Activated T-cell treated with anti-CD3 and anti-CD28 coated beads, Interleukin-2, amount 50 U/mL, for 1 hour (primary cell): ENCODE measurements at regions not wholly inside any gene's neighbourhood (a gene's known extent, or its start where the extent isn't known, plus 50 kb on each side); places are given as distances from the start of the nearest gene placed in this dataset.

Experiments used
- DNase-seq: peaks from one replicate; pipeline ENCODE4 v3.0.0-alpha.2; 2020

- DNase-seq, result no peak
These were observed 64.8 kb downstream of the PDCL3 start for GRCh38 chr2:100627330-100628300.

DNA sequence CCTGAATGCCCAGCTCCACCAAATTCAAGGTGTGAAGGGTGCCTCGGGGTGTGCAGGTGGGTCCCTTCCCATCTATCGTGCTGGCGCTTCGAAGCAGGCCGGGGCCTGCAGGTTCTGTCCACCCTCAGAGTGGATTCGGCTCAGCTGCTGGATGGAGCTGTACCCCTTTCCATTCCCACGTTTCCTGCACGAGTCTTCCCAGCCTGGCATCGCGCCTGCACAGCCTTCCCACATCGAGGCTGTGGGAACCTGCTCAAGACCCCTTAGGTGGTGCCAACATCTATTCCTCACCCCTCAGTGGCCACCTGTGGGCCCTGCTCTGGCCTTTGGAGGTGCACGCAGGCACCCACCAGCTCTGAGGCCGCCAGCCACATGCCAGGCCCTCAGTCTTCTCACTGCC, 65.7 kb downstream of the PDCL3 start:
- DNase-seq, result no peak

DNA sequence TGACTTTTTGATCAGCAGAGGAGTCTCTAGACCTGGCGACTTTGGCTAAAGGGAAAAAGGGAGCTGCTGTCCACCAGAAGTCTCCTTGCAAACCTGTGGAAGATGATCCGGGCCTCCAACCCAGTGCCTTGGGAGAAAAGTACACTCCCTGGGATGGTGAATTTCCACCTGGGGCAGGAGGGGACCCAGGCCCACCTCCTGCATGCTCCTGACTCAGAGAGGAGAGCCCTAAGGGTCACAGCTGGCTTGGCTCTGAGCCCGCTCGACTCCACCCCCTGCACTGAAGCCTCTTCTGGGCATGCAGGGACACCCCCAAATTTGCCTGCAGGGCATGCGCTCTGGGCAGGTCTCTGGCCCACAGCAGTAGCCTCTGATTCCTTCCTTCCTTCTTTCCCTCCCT, 66.5 kb downstream of the PDCL3 start:
- DNase-seq, result no peak

DNA sequence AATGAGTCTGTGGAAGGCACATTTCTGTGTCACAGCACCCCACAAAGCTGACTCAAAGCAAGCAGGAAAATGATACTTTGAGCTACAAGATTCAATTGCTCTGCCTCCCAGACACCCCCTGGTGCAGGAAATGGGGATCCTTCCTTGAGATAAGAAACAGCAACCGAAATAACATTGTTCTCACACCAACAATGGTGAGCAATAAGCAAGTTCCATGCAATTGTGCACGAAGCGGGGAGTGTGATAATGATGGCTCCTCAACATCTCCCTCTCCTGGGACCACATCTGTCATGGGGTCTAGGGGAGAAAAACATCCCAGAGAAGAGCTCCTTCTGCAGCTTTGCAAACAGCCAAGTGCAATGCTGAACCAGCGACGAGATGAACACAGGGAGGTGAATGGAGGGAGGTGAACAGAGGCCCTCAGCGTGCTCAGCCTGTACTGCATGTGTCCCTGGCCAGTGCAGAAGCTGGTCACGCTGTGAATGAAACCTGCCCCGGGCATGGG, 67.7 kb downstream of the PDCL3 start:
- no peak for DNase-seq

DNA sequence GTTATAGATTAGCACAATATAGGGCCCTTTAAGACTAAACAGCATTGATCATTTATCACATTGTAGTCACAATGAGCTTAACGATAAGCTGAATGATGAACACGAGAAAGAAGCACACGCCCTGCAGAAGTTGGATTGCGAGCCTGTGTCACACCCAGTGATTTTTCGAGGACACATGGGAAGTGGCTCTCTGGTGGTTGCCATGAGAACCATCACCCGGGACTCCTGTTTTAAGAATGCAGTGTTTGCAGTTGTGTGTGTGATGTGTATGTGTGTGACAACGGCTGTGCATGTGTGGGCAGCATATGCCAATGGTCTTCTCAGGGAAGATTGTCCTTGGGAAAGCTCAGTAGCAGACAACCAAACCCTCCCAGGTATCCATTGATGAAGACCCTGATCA, 69.2 kb downstream of the PDCL3 start:
- no peak for DNase-seq

DNA sequence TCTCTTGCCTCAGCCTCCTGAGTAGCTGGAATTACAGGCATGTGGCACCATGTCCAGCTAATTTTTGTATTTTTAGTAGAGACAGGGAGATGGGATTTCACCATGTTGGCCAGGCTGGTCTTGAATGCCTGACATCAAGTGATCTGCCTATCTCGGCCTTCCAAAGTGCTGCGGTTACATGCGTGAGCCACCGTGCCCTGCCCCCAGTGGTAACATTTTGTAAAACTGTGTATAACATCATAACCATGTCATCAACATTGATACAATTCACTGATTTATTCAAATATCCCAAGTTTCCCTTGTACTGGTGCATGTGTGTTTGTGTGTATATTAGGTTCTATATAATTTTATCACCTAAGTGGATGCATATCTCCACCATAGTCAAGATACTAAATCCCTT, 70.0 kb downstream of the PDCL3 start:
- DNase-seq, result no peak

GRCh38 chr2:100639588-100640390, 77.0 kb downstream of the PDCL3 start:
- DNase-seq, result no peak

GRCh38 chr2:100640431-100641124, 77.8 kb downstream of the PDCL3 start:
- DNase-seq, result no peak

GRCh38 chr2:100641125-100641435, 78.3 kb downstream of the PDCL3 start:
- no peak for DNase-seq

DNA sequence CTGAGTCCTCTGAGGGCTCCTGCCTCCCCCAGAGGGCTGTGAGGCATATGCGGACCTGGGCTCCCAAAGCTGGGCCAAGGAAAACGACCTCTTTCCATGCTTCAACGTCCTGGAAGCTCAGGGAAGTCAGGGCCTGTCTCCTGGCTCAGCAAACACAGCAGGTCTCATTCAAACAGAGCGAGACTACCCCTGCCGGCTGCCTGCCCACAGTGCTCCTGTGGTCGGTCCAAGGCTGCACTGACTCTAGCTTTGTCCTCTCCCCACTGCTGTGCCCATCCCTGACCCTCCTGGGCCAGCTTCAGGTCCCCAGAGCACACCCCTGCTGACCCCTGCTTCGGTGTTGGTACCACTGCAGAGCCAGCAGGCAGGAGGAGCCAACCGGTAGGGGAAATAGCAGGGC, 79.6 kb downstream of the PDCL3 start:
- DNase-seq, result no peak

- no peak for DNase-seq
These were observed 80.7 kb downstream of the PDCL3 start for GRCh38 chr2:100643467-100643866.

GRCh38 chr2:100643906-100644501, 81.2 kb downstream of the PDCL3 start:
- DNase-seq, result peak; percentile 61

DNA sequence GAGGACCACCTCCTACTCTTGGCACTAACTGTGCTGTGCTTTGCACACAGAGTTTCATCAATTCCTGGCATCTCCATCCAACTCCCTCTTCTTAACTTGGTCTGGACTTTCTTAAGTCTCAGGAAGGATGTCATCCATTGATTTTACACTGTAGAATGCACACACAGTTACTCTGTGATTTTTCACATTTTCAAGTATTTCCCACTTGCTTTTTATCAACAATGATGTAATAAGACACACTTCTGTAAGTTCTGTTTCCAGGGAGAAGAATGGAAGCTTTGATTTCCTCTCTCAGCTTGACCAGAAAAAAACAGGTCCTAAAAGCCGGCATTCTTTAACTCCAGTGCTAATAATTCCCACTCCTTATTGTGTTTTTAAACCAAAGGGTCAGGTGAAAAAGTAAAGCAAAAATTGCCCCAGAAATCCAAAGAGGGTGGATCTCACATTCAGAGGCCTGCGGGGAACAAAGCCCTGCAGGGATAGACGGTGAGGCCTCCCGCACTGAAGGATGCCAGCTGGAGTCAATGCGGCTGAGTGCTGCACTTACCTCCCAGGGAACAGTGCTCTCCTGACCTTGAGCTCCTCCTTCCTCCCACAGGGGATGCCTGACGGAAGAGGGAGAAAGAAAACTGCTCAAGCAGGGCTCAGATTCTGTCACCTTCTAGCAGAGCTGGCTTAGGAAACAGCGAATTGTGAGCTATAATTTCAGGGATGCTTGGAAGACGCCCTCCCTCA, 83.1 kb downstream of the PDCL3 start:
- no peak for DNase-seq

GRCh38 chr2:100647709-100648108, 84.9 kb downstream of the PDCL3 start:
- DNase-seq, result no peak

DNA sequence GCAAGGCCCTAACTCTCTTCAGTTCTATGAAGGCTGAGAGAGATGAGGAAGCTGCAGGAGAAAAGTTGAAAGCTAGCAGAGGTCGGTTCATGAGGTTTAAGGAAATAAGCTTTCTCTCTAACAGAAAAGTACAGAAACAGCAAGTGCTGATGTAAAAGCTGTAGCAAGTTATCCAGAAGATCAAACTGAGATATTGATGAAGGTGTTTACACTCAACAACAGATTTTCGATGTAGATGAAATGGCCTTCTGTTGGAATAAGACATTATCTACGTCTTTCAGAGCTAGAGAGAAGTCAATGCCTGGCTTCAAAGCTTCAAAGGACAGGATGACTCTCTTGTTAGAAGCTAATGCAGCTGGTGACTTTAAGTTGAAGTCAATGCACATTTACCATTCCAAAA, 87.4 kb downstream of the PDCL3 start:
- no peak for DNase-seq

GRCh38 chr2:100653449-100654035, 90.7 kb downstream of the PDCL3 start:
- DNase-seq, result peak; percentile 63

DNA sequence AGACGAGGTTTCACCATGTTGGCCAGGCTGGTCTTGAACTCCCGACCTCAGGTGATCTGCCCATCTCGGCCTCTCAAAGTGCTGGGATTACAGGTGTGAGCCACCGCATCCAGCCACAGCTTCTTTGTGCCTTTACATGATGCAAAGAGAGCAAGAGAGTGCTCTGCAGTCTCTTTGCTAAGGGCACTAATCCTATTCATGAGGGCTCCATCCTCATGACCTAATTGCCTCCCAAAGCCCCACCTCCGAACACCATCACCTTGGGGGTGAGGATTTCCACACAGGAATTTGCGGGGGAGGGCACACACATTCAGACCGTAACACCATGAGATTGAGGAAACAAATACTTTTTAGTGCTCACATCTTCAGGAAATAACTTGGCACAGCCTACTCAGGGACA, 91.8 kb downstream of the PDCL3 start:
- no peak for DNase-seq

DNA sequence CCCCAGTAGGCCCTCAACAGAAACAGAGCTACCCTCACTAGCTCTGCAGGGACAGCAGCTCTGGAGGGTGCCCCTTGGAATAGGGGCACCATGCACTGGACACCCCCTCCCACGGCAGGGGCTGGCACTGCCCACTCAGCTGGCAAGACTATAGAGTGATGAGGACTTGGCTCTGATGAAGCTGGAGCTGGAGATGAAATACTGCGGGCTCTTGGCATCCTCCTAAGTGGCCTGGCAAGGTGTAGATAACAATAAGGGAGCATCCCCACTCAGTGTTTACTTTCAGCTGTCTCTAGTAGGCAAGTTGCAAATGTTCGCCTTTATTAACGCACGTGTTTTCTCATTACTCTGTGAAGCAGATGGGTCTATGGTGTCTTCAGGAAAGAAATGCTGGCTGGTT, 92.7 kb downstream of the PDCL3 start:
- DNase-seq, result no peak

DNA sequence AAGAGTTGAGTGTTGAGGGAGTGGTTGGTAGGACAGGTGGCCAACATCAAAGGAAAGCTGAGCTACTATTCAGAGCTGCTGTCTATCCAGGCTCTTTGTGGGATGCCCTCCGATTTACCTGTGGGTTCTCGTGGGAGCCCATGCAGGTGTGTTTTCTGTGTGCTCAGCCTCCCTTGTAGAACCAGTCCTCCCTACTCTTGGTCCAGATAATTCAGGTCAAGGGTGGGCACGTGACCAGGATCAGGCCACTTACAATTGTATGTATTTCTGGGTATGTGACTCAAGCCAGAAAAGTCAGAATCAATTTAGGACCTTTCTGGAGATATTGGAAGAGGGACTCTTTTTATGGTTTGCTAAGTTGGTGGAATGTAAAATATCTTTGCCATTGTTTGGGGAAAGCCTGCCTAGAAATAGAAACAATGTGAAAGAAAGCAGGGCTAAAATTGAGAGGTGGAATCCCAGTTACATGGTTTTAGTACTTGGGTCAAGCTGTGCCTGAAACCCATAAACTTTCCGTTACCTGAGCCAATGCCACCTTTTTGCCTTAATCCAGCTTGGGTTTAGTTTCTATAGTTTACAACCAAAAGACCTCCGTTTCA, 93.2 kb downstream of the PDCL3 start:
- no peak for DNase-seq

DNA sequence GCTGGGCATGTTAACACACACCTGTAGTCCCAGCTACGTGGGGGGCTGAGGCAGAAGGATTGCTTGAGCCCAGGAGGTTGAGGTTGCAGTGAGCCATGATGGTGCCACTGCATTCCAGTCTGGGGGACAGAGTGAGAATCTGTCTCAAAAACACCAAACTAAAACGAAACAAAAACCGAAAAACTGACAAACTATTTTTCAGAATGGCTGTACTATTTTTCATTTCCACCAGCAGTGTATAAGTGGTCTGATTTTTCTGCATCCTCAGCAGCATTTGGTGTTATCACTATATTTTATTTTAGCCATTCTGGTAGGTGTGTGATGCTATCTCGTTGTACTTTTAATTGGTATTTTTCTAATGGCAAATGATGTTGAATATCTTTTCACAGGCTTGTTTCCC, 95.2 kb downstream of the PDCL3 start:
- no peak for DNase-seq

DNA sequence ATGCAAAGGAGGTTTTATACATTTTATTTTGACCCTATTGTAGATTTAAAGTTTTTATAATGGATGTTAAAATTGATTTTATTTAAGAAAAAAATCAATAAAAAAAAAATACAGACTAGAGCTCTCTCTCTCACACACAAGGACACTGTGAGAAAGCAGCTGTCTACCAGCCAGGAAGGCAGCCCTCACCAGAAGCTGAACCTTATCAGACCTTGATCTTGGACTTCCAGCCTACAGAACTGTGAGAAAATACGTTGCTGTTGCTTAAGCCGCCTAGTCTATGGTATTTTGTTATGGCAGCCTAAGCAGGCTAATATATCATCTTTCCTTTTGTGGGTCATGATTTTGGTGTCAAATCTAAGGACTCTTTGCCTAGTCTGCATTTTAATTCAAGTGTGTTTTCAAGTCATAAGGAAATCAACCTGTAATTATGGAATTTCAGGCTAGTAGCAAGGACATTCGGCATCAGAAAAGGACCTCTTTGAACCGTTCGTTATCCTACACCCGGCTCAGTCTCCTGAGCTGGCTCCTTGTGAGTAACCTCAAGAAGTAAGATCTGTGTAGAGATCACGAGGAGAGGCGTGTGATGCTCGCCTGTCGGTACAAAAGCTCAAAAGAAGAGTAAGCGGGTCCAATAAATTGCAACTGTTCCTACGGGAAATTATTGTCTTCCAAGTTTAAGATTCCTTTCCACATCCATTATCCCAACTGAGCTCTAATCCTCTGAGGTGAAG, 98.2 kb downstream of the PDCL3 start:
- DNase-seq, result no peak
